GM23338 (cell line): ENCODE measurements at regions not wholly inside any gene's neighbourhood (a gene's known extent, or its start where the extent isn't known, plus 50 kb on each side); places are given as distances from the start of the nearest gene placed in this dataset.

ENCODE experiments used
- ATAC-seq: fragments of 200-7000 bp; cut with Tn5 transposase; 3 replicates; pipeline ENCODE4 v1.9.1; 2020
- DNase-seq: peaks from one replicate; pipeline ENCODE4 v3.0.0-alpha.2; 2015; ENCODE audit warnings: low spot score
- H2AFZ ChIP-seq: fragments of 200-600 bp; sonication (generic); 2 replicates; pipeline ENCODE4 v1.8.0; 2016; ENCODE audit warnings: antibody characterized with exemption, mild to moderate bottlenecking, moderate library complexity
- H3F3A ChIP-seq: fragments of 200-600 bp; sonication (generic); replicated peaks from 2 replicates; pipeline ENCODE4 v1.8.0; 2017; ENCODE audit warnings: antibody characterized with exemption, mixed run types, low read depth
- H3K27ac ChIP-seq: fragments of 200-600 bp; sonication (generic); 2 replicates; pipeline ENCODE4 v1.6.1; 2016; ENCODE audit warnings: low read depth
- H3K27me3 ChIP-seq: fragments of 200-600 bp; sonication (generic); 2 replicates; pipeline ENCODE4 v1.8.0; 2016; ENCODE audit warnings: mild to moderate bottlenecking, mixed run types, moderate library complexity; ENCODE audit not compliant: insufficient read depth
- H3K36me3 ChIP-seq: fragments of 200-600 bp; sonication (generic); 2 replicates; pipeline ENCODE4 v1.8.0; 2016; ENCODE audit warnings: mild to moderate bottlenecking; ENCODE audit not compliant: insufficient read depth
- H3K4me1 ChIP-seq: fragments of 200-600 bp; sonication (generic); 2 replicates; pipeline ENCODE4 v1.8.0; 2016; ENCODE audit warnings: mild to moderate bottlenecking, moderate library complexity; ENCODE audit not compliant: insufficient read depth
- H3K4me2 ChIP-seq: fragments of 200-600 bp; sonication (generic); 2 replicates; pipeline ENCODE4 v1.7.1; 2017; ENCODE audit warnings: mixed run types
- H3K4me3 ChIP-seq: fragments of 200-600 bp; sonication (generic); 2 replicates; pipeline ENCODE4 v1.6.1; 2016; ENCODE audit warnings: mixed run types
- H3K79me2 ChIP-seq: fragments of 200-600 bp; sonication (generic); replicated peaks from 2 replicates; pipeline ENCODE4 v1.8.0; 2017; ENCODE audit warnings: mild to moderate bottlenecking; ENCODE audit not compliant: insufficient read depth
- H3K9me2 ChIP-seq: fragments of 200-600 bp; sonication (generic); 2 replicates; pipeline ENCODE4 v1.8.0; 2017; ENCODE audit not compliant: insufficient read depth
- H4K20me1 ChIP-seq: fragments of 200-600 bp; sonication (generic); replicated peaks from 2 replicates; pipeline ENCODE4 v1.8.0; 2017; ENCODE audit warnings: mild to moderate bottlenecking; ENCODE audit not compliant: insufficient read depth
- H3K27ac Mint-ChIP-seq: 2 replicates; pipeline ENCODE4 v1.8.0; 2020; ENCODE audit warnings: inconsistent platforms, mild to moderate bottlenecking, moderate library complexity, mixed read lengths
- H3K27me3 Mint-ChIP-seq: 3 replicates; pipeline ENCODE4 v1.8.0; 2022; ENCODE audit warnings: low read depth, mild to moderate bottlenecking, moderate library complexity, mixed read lengths, inconsistent platforms; ENCODE audit not compliant: insufficient read depth, poor library complexity
- H3K36me3 Mint-ChIP-seq: 3 replicates; pipeline ENCODE4 v1.8.0; 2021; ENCODE audit warnings: low read depth, mild to moderate bottlenecking, inconsistent platforms, moderate library complexity, mixed read lengths
- H3K4me1 Mint-ChIP-seq: 3 replicates; pipeline ENCODE4 v1.8.0; 2020; ENCODE audit warnings: mild to moderate bottlenecking, inconsistent platforms, mixed read lengths
- H3K4me3 Mint-ChIP-seq: 3 replicates; pipeline ENCODE4 v1.8.0; 2021; ENCODE audit warnings: moderate library complexity, mild to moderate bottlenecking, inconsistent platforms, mixed read lengths
- H3K9me3 Mint-ChIP-seq: 3 replicates; pipeline ENCODE4 v1.8.0; 2020; ENCODE audit warnings: moderate library complexity, mild to moderate bottlenecking, inconsistent platforms, mixed read lengths
- CREB1 ChIP-seq: fragments of 250-450 bp; sonication (Bioruptor Pico); IDR thresholded peaks from 2 replicates; pipeline ENCODE4 v1.5.0; 2020; ENCODE audit warnings: low read depth, mild to moderate bottlenecking, moderate library complexity
- EZH2 ChIP-seq: fragments of 200-600 bp; sonication (generic); IDR thresholded peaks from one replicate; pipeline ENCODE4 v1.8.0; 2017; ENCODE audit warnings: antibody characterized with exemption, mild to moderate bottlenecking, low read depth; ENCODE audit not compliant: unreplicated experiment
- EZH2phosphoT487 ChIP-seq: fragments of 200-600 bp; sonication (generic); IDR thresholded peaks from one replicate; pipeline ENCODE4 v1.8.1; 2018; ENCODE audit warnings: antibody characterized with exemption; ENCODE audit not compliant: unreplicated experiment
- JUNB ChIP-seq: IDR thresholded peaks from one replicate; pipeline ENCODE4 v1.6.1; 2016; ENCODE audit warnings: antibody characterized with exemption; ENCODE audit not compliant: unreplicated experiment
- NANOG ChIP-seq: IDR thresholded peaks from 2 replicates; pipeline ENCODE4 v1.6.1; 2016; ENCODE audit warnings: antibody characterized with exemption, borderline replicate concordance
- POLR2AphosphoS5 ChIP-seq: IDR thresholded peaks from 2 replicates; pipeline ENCODE4 v1.6.1; 2016; ENCODE audit warnings: antibody characterized with exemption, low read depth
- STAT1 ChIP-seq: IDR thresholded peaks from one replicate; pipeline ENCODE4 v1.6.1; 2016; ENCODE audit warnings: antibody characterized with exemption; ENCODE audit not compliant: unreplicated experiment
- ZNF114 ChIP-seq: fragments of 250-450 bp; sonication (Bioruptor Pico); IDR thresholded peaks from 2 replicates; pipeline ENCODE4 v1.5.0; 2020; ENCODE audit warnings: mild to moderate bottlenecking, moderate library complexity
- ZNF331 ChIP-seq: fragments of 250-450 bp; sonication (Bioruptor Pico); IDR thresholded peaks from 2 replicates; pipeline ENCODE4 v1.5.0; 2020; ENCODE audit warnings: low read depth, mild to moderate bottlenecking, moderate library complexity
- TF ChIP-seq, protein P1 (sequence below): IDR thresholded peaks from one replicate; pipeline ENCODE4 v1.6.1; 2018; ENCODE audit warnings: antibody characterized with exemption; ENCODE audit not compliant: unreplicated experiment
- TF ChIP-seq, protein P2 (sequence below): fragments of 250-450 bp; sonication (Bioruptor Pico); IDR thresholded peaks from 2 replicates; pipeline ENCODE4 v1.5.0; 2020; ENCODE audit warnings: mild to moderate bottlenecking, moderate library complexity
- TF ChIP-seq, protein P3 (sequence below): IDR thresholded peaks from 2 replicates; pipeline ENCODE4 v1.6.1; 2016; ENCODE audit warnings: antibody characterized with exemption
- TF ChIP-seq, protein P4 (sequence below), 2 experiments: fragments of 200-600 bp in 1 of 2; sonication (generic) in 1 of 2; conservative IDR thresholded peaks; 2 replicates each; pipeline versions ENCODE4 v1.5.1 to v1.6.1; 2016 to 2017; ENCODE audit warnings: antibody characterized with exemption in 2 of 2, low read depth in 2 of 2, mild to moderate bottlenecking in 2 of 2, moderate library complexity in 1 of 2

DNA sequence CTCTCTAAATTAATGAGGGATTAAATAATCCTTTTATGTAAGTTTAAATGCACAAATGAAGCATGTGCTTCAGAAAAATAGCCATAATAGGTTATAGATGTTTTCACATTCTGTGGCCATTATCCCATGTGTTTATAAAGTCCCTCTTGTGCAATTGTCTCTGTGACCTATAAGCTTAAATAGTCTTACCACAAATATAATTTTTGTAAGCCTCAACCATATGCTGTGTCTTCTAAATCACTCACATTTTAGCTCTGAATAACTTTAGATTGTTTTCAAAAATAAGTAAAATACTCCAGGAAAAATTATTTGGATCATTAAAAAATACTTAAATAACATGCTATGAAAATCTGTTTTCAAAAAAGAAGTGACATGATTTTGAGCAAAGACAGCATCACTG lies 1894.7 kb downstream of the MAT2B start (continued):
- no peak for TF ChIP-seq CREB1 (CRISPR knock-in tag)

DNA sequence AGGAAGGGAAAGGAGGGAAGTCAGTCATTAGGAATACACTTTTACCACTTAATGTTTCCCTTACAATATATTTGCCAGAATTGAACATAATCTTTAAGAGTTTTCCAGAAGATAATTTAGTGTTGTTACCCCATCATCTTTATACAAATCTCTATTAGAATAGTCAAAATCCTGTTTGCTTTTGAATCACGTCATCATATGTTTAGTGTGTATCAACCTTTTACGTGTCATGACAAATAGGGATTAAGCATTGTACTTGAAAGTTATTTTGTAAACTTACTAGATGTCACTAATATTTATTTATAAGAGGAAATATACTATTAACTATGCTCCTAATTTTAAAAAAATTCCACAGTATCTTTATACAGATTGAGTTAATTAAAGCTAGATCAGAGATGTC lies 1899.5 kb downstream of the MAT2B start:
- DNase-seq, result no peak
- TF ChIP-seq, protein P1, sequence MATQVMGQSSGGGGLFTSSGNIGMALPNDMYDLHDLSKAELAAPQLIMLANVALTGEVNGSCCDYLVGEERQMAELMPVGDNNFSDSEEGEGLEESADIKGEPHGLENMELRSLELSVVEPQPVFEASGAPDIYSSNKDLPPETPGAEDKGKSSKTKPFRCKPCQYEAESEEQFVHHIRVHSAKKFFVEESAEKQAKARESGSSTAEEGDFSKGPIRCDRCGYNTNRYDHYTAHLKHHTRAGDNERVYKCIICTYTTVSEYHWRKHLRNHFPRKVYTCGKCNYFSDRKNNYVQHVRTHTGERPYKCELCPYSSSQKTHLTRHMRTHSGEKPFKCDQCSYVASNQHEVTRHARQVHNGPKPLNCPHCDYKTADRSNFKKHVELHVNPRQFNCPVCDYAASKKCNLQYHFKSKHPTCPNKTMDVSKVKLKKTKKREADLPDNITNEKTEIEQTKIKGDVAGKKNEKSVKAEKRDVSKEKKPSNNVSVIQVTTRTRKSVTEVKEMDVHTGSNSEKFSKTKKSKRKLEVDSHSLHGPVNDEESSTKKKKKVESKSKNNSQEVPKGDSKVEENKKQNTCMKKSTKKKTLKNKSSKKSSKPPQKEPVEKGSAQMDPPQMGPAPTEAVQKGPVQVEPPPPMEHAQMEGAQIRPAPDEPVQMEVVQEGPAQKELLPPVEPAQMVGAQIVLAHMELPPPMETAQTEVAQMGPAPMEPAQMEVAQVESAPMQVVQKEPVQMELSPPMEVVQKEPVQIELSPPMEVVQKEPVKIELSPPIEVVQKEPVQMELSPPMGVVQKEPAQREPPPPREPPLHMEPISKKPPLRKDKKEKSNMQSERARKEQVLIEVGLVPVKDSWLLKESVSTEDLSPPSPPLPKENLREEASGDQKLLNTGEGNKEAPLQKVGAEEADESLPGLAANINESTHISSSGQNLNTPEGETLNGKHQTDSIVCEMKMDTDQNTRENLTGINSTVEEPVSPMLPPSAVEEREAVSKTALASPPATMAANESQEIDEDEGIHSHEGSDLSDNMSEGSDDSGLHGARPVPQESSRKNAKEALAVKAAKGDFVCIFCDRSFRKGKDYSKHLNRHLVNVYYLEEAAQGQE, result no peak
- no peak for TF ChIP-seq STAT1
- no peak for TF ChIP-seq EZH2
- TF ChIP-seq, protein P2, sequence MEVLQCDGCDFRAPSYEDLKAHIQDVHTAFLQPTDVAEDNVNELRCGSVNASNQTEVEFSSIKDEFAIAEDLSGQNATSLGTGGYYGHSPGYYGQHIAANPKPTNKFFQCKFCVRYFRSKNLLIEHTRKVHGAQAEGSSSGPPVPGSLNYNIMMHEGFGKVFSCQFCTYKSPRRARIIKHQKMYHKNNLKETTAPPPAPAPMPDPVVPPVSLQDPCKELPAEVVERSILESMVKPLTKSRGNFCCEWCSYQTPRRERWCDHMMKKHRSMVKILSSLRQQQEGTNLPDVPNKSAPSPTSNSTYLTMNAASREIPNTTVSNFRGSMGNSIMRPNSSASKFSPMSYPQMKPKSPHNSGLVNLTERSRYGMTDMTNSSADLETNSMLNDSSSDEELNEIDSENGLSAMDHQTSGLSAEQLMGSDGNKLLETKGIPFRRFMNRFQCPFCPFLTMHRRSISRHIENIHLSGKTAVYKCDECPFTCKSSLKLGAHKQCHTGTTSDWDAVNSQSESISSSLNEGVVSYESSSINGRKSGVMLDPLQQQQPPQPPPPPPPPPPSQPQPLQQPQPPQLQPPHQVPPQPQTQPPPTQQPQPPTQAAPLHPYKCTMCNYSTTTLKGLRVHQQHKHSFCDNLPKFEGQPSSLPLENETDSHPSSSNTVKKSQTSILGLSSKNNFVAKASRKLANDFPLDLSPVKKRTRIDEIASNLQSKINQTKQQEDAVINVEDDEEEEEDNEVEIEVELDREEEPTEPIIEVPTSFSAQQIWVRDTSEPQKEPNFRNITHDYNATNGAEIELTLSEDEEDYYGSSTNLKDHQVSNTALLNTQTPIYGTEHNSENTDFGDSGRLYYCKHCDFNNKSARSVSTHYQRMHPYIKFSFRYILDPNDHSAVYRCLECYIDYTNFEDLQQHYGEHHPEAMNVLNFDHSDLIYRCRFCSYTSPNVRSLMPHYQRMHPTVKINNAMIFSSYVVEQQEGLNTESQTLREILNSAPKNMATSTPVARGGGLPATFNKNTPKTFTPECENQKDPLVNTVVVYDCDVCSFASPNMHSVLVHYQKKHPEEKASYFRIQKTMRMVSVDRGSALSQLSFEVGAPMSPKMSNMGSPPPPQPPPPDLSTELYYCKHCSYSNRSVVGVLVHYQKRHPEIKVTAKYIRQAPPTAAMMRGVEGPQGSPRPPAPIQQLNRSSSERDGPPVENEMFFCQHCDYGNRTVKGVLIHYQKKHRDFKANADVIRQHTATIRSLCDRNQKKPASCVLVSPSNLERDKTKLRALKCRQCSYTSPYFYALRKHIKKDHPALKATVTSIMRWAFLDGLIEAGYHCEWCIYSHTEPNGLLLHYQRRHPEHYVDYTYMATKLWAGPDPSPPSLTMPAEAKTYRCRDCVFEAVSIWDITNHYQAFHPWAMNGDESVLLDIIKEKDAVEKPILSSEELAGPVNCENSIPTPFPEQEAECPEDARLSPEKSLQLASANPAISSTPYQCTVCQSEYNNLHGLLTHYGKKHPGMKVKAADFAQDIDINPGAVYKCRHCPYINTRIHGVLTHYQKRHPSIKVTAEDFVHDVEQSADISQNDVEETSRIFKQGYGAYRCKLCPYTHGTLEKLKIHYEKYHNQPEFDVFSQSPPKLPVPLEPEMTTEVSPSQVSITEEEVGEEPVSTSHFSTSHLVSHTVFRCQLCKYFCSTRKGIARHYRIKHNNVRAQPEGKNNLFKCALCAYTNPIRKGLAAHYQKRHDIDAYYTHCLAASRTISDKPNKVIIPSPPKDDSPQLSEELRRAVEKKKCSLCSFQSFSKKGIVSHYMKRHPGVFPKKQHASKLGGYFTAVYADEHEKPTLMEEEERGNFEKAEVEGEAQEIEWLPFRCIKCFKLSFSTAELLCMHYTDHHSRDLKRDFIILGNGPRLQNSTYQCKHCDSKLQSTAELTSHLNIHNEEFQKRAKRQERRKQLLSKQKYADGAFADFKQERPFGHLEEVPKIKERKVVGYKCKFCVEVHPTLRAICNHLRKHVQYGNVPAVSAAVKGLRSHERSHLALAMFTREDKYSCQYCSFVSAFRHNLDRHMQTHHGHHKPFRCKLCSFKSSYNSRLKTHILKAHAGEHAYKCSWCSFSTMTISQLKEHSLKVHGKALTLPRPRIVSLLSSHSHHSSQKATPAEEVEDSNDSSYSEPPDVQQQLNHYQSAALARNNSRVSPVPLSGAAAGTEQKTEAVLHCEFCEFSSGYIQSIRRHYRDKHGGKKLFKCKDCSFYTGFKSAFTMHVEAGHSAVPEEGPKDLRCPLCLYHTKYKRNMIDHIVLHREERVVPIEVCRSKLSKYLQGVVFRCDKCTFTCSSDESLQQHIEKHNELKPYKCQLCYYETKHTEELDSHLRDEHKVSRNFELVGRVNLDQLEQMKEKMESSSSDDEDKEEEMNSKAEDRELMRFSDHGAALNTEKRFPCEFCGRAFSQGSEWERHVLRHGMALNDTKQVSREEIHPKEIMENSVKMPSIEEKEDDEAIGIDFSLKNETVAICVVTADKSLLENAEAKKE (CRISPR knock-in tag), result no peak
- TF ChIP-seq CREB1 (CRISPR knock-in tag), result no peak
- TF ChIP-seq JUNB, result no peak
- TF ChIP-seq POLR2AphosphoS5, result no peak
- no peak for TF ChIP-seq ZNF114 (CRISPR knock-in tag)
- TF ChIP-seq, protein P3, sequence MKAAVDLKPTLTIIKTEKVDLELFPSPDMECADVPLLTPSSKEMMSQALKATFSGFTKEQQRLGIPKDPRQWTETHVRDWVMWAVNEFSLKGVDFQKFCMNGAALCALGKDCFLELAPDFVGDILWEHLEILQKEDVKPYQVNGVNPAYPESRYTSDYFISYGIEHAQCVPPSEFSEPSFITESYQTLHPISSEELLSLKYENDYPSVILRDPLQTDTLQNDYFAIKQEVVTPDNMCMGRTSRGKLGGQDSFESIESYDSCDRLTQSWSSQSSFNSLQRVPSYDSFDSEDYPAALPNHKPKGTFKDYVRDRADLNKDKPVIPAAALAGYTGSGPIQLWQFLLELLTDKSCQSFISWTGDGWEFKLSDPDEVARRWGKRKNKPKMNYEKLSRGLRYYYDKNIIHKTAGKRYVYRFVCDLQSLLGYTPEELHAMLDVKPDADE, result no peak
- TF ChIP-seq ZNF331 (CRISPR knock-in tag), result no peak
- no peak for TF ChIP-seq NANOG
- TF ChIP-seq, protein P4, sequence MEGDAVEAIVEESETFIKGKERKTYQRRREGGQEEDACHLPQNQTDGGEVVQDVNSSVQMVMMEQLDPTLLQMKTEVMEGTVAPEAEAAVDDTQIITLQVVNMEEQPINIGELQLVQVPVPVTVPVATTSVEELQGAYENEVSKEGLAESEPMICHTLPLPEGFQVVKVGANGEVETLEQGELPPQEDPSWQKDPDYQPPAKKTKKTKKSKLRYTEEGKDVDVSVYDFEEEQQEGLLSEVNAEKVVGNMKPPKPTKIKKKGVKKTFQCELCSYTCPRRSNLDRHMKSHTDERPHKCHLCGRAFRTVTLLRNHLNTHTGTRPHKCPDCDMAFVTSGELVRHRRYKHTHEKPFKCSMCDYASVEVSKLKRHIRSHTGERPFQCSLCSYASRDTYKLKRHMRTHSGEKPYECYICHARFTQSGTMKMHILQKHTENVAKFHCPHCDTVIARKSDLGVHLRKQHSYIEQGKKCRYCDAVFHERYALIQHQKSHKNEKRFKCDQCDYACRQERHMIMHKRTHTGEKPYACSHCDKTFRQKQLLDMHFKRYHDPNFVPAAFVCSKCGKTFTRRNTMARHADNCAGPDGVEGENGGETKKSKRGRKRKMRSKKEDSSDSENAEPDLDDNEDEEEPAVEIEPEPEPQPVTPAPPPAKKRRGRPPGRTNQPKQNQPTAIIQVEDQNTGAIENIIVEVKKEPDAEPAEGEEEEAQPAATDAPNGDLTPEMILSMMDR (conservative IDR thresholded peaks at IDR 0.05; ENCODE audit: low read depth in 2 of 2), result no peak
- TF ChIP-seq EZH2phosphoT487, result no peak
- Histone ChIP-seq H3K79me2 (no peaks in the 10 kb centered on the region), H3K36me3 (no peaks in the 10 kb centered on the region; the same call in none of the 2 replicates), H3K4me2 (no peak overlapping the region), H3K27me3 (no peaks in the 10 kb centered on the region), H3F3A (no peaks in the 10 kb centered on the region), H3K9me2 (no peaks in the 10 kb centered on the region), H3K4me1 (peaks cover 10% of the 10 kb centered on the region; the same call in 1 of the 2 replicates), H3K4me3 (no peak overlapping the region), H4K20me1 (no peaks in the 10 kb centered on the region), H2AFZ (no peak overlapping the region), H3K27ac (no peak overlapping the region)
- Mint-ChIP-seq H3K9me3 (peaks cover 31% of the 10 kb centered on the region), H3K36me3 (peaks cover 28% of the 10 kb centered on the region), H3K27ac (no peak overlapping the region), H3K27me3 (no peaks in the 10 kb centered on the region), H3K4me3 (no peak overlapping the region), H3K4me1 (peaks cover 9% of the 10 kb centered on the region; the same call in 2 of the 3 replicates)
- no peak for ATAC-seq
